ENCODE measurements at regions not wholly inside any gene's neighbourhood (a gene's known extent, or its start where the extent isn't known, plus 50 kb on each side); places are given as distances from the start of the nearest gene placed in this dataset.

DNA sequence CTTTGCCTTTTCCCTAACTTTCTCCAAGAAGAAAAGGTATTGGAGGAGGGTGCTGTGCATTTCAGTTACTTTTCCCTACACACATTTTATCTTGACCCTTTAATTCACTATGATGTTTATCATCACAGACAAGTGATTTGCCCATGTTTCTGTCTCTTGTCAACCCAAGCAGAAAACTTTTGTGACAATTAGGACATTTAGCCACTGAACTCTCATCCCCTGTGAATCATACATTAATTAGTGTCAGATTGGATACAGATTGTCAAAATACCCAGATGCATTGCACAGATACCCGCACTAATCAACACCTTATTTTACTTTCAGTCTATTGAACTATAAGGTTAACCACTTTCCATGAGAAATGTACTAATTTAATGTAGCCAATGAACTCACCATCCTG lies 912.9 kb downstream of the SORCS1 start:
- TF ChIP-seq, protein P1, sequence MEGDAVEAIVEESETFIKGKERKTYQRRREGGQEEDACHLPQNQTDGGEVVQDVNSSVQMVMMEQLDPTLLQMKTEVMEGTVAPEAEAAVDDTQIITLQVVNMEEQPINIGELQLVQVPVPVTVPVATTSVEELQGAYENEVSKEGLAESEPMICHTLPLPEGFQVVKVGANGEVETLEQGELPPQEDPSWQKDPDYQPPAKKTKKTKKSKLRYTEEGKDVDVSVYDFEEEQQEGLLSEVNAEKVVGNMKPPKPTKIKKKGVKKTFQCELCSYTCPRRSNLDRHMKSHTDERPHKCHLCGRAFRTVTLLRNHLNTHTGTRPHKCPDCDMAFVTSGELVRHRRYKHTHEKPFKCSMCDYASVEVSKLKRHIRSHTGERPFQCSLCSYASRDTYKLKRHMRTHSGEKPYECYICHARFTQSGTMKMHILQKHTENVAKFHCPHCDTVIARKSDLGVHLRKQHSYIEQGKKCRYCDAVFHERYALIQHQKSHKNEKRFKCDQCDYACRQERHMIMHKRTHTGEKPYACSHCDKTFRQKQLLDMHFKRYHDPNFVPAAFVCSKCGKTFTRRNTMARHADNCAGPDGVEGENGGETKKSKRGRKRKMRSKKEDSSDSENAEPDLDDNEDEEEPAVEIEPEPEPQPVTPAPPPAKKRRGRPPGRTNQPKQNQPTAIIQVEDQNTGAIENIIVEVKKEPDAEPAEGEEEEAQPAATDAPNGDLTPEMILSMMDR (optimal IDR thresholded peaks at IDR 0.05 in 1 of 3, IDR thresholded peaks at IDR 0.05 in 1 of 3, conservative IDR thresholded peaks at IDR 0.05 in 1 of 3; ENCODE audit: extremely low read depth in 1 of 3, insufficient read depth in 2 of 3, low read length in 3 of 3): no peak
- TF ChIP-seq EZH2 (IDR thresholded peaks at IDR 0.05; ENCODE audit: low read length): no peak

Data from keratinocyte (primary cell).